ENCODE measurements at regions not wholly inside any gene's neighbourhood (a gene's known extent, or its start where the extent isn't known, plus 50 kb on each side); places are given as distances from the start of the nearest gene placed in this dataset.

- TF ChIP-seq, protein P1, sequence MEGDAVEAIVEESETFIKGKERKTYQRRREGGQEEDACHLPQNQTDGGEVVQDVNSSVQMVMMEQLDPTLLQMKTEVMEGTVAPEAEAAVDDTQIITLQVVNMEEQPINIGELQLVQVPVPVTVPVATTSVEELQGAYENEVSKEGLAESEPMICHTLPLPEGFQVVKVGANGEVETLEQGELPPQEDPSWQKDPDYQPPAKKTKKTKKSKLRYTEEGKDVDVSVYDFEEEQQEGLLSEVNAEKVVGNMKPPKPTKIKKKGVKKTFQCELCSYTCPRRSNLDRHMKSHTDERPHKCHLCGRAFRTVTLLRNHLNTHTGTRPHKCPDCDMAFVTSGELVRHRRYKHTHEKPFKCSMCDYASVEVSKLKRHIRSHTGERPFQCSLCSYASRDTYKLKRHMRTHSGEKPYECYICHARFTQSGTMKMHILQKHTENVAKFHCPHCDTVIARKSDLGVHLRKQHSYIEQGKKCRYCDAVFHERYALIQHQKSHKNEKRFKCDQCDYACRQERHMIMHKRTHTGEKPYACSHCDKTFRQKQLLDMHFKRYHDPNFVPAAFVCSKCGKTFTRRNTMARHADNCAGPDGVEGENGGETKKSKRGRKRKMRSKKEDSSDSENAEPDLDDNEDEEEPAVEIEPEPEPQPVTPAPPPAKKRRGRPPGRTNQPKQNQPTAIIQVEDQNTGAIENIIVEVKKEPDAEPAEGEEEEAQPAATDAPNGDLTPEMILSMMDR (IDR thresholded peaks at IDR 0.05), result no peak
- no peak for TF ChIP-seq EZH2 (IDR thresholded peaks at IDR 0.05; ENCODE audit: borderline replicate concordance, insufficient read depth, low read depth, low read length, poor library complexity, severe bottlenecking)
Measured at GRCh38 chr3:18245721-18246120, 179.4 kb downstream of the SATB1 start.

Data from B cell (primary cell).